GM18498 (cell line): ENCODE measurements at regions not wholly inside any gene's neighbourhood (a gene's known extent, or its start where the extent isn't known, plus 50 kb on each side); places are given as distances from the start of the nearest gene placed in this dataset.

Experiments
- ATAC-seq: cut with Tn5 transposase; IDR thresholded peaks from one replicate; pipeline ENCODE4 v1.9.1; 2021; ENCODE audit warnings: mild to moderate bottlenecking, moderate library complexity; ENCODE audit not compliant: unreplicated experiment

- no peak for ATAC-seq
Observed at GRCh38 chr4:149296503-149296902, 519.1 kb downstream of the IQCM start.

GRCh38 chr4:149296084-149296483 is 519.6 kb downstream of the IQCM start:
- ATAC-seq = no peak

- no peak for ATAC-seq
Observed at GRCh38 chr4:149294601-149295000, 521.0 kb downstream of the IQCM start.

- ATAC-seq = no peak
Observed at GRCh38 chr4:149293046-149293649, 522.5 kb downstream of the IQCM start.

- no peak for ATAC-seq
Observed at GRCh38 chr4:149292425-149293007, 523.1 kb downstream of the IQCM start.

- no peak for ATAC-seq
Observed at GRCh38 chr4:149291463-149291862, 524.2 kb downstream of the IQCM start.

- no peak for ATAC-seq
Observed at GRCh38 chr4:149280806-149281205, 534.8 kb downstream of the IQCM start.

GRCh38 chr4:149279776-149280175 is 535.9 kb downstream of the IQCM start:
- no peak for ATAC-seq

- no peak for ATAC-seq
Observed at GRCh38 chr4:149279331-149279730, 536.3 kb downstream of the IQCM start.

GRCh38 chr4:149277705-149278104 is 537.9 kb downstream of the IQCM start:
- no peak for ATAC-seq

- ATAC-seq = no peak
Observed at GRCh38 chr4:149269835-149270234, 545.8 kb downstream of the IQCM start.

GRCh38 chr4:149266301-149266700 is 549.3 kb downstream of the IQCM start:
- no peak for ATAC-seq

GRCh38 chr4:149265645-149266044 is 550.0 kb downstream of the IQCM start:
- no peak for ATAC-seq

- ATAC-seq = peak; percentile 88
Observed at GRCh38 chr4:149264093-149264733, 551.4 kb downstream of the IQCM start.

- ATAC-seq = no peak
Observed at GRCh38 chr4:149248191-149248764, 567.4 kb downstream of the IQCM start.

- ATAC-seq = no peak
Observed at GRCh38 chr4:149247164-149247563, 568.5 kb downstream of the IQCM start.

- no peak for ATAC-seq
Observed at GRCh38 chr4:149245333-149245732, 570.3 kb downstream of the IQCM start.

GRCh38 chr4:149238097-149238496 is 577.5 kb downstream of the IQCM start:
- ATAC-seq = no peak

GRCh38 chr4:149234798-149235197 is 580.8 kb downstream of the IQCM start:
- no peak for ATAC-seq

GRCh38 chr4:149223659-149224058 is 592.0 kb downstream of the IQCM start:
- no peak for ATAC-seq

GRCh38 chr4:149218672-149219071 is 597.0 kb downstream of the IQCM start:
- no peak for ATAC-seq

- no peak for ATAC-seq
Observed at GRCh38 chr4:149214301-149214700, 601.3 kb downstream of the IQCM start.
